T47D (cell line): ENCODE measurements at regions not wholly inside any gene's neighbourhood (a gene's known extent, or its start where the extent isn't known, plus 50 kb on each side); places are given as distances from the start of the nearest gene placed in this dataset.
"Not testable (repeated sequence)": the region's sequence is repeated elsewhere in the genome, so short reads cannot be mapped to it uniquely, and the experiment has no call there.

Experiments
- DNase-seq, 2 experiments: peaks; one replicate each; pipeline versions ENCODE4 v3.0.0 to v3.0.0-alpha.2; 2011 to 2012; ENCODE audit warnings: low read depth in 1 of 2, low spot score in 1 of 2
- JUND ChIP-seq: IDR thresholded peaks from 2 replicates; pipeline ENCODE4 v1.6.1; 2012; ENCODE audit warnings: low read depth
- in situ Hi-C: cut with HindIII; loops from 2 replicates; pipeline ENCODE4 v1.10.0; 2016; ENCODE audit warnings: low sequenced_read_pairs, low pct_unique_long_range_greater_than_20kb

DNA sequence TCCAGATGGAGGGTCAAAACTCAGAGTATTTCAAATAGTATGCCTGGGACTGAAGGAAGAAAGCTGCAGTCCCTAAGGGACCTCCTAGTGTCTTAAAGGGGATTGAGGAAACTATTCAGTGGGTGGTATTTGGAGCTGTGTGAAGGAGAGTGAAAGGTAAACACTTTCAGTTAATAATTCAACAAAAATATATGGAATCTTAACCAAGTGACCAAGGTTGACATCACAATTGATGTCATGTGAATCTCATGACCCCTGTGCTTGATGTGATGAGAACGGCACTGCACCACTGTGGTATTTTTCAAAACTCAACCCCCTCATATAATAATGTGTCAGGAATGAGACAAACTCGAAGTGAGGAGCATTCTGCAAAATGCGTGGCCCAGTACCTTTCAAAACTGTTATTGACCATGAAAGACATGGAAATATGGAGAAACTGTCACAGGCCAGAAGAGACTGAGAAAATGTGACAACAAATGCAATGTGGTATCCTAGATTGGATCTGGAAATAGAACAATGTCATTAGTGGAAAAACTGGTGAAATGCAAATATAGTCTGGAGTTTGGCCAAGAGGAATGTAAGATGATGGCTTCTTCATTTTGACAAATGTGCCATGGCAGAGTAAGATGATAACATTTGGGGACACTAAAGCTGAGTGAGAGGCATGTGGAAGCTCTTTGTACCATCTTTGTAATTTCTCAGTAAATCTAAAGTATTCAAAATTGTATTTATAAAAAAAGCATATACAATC is 553.9 kb downstream of the RFC3 start:
- DNase-seq: no peak
- in situ Hi-C loops: no loop called here
- no peak for TF ChIP-seq JUND

DNA sequence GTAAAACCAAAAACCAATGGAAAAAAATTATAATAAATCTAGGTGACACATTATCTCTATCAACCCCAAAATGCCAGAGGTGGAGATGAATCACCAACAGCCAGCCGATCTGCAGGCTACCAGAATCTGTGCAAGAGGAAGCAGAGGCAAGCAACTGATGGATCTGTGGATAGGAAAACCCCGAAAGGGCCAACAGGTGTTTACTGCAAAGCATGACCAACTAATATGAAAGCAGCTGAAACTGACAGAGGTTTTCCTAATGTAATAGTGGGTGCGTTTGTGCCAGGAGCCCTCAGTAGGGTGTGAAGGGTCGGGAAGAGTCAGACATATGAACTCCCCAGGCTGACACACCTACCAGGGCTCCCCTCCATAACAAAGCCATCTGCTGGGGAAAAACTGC is 554.6 kb downstream of the RFC3 start:
- DNase-seq: no peak
- in situ Hi-C loops: no loop called here
- TF ChIP-seq JUND: no peak

DNA sequence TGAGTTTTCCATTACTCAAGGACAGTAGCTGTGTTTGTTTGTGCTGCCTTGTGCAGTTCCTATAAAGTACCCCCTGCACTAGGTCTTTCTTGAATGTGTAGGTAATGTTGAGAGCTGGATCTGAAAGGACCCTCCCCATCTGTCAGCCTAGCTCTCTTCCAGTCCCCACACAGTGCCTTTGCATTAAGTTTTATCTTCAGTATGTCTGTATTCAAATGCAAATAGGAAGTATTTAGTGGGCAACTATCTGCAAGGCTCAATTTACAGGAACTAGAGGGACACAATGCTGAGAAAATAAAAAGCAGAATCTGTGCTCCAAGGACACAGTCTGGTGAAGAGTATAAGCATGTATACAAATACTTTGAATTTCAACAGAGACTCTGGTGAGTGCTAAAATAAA is 558.5 kb downstream of the RFC3 start:
- no peak for DNase-seq
- TF ChIP-seq JUND: no peak
- in situ Hi-C loops: no loop called here

GRCh38 chr13:34381228-34381627 is 560.8 kb upstream of the NBEA start:
- no peak for TF ChIP-seq JUND
- in situ Hi-C loops: no loop called here
- no peak for DNase-seq

DNA sequence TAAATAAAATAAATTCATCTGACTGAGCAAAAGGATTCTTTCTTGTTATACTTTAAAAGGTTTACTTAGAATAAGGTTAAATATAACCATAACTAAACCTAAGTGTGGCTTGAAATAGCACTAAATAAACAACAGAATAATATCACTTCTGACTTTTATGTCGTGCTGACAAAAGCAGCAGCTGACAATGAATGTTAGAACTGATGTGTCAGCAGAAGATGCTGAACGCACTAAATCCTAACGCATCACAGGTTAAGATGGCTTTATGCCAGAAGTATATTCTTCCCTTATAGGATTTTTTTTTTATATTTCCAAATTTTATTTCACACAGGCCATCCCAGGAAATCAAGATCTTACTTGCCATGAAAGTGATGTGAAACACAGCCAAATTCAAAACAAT is 558.3 kb upstream of the NBEA start:
- DNase-seq: no peak
- in situ Hi-C loops: no loop called here
- no peak for TF ChIP-seq JUND

DNA sequence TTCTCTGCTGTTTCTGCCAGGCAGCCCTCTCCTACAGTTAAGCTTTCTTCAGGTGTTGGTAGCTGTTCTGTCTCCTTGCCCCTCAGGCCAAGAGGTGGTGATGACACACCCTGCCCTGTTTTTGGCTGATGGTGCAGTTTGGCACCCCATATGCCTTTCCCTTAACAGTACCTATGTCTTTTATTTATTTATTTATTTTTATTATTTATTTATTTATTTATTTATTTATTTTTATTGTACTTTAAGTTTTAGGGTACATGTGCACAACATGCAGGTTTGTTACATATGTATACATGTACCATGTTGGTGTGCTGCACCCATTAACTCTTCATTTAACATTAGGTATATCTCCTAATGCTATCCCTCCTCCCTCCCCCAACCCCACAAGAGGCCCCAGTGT is 555.8 kb upstream of the NBEA start:
- DNase-seq, in situ Hi-C loops: not testable (repeated sequence)

GRCh38 chr13:34391076-34391475 is 551.0 kb upstream of the NBEA start:
- in situ Hi-C loops: no loop called here
- no peak for DNase-seq
- TF ChIP-seq JUND: no peak

- no peak for DNase-seq
- in situ Hi-C loops: no loop called here
- TF ChIP-seq JUND: no peak
Measured at GRCh38 chr13:34401696-34402095, 540.4 kb upstream of the NBEA start.

DNA sequence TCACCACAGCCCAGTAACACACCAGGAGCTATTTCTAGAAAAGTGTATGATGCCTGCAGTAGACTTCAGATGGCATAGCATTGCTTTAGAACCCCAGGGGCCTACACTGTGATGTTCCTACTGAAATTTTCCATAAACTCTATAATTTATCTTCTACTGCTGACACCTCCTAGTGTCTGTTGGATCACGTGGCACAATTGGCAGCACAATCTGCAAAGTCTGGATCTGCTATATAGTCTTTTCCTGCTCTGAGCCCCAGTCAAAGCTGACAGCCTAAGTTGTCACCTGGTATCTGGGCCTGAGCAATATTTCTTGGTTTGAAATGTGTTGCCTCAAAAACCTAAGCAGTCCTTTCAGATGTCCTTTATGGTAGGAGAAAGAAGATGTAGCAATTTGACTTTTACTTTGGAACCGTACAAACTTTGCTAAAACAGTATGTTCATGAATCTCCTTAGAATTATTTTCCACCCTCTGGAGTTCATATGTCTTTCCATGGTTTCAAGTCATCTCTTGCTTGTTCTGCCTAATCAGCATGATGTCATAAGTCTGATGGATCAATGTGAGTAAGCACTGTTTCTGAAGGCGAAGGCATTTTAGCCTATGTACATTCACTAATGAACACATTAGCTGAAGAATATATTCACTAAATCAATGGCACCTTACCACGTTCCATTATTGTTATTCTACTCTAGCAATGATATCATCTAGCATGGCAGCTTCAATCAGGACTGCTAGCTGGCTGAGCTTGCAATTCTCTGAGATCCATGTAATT is 536.5 kb upstream of the NBEA start:
- TF ChIP-seq JUND: no peak
- in situ Hi-C loops: no loop called here
- DNase-seq: no peak

- in situ Hi-C loops: no loop called here
- no peak for DNase-seq
- no peak for TF ChIP-seq JUND
Measured at GRCh38 chr13:34408640-34409039, 533.4 kb upstream of the NBEA start.

- DNase-seq: no peak
- TF ChIP-seq JUND: no peak
- in situ Hi-C loops: no loop called here
Measured at GRCh38 chr13:34409496-34410182, 532.4 kb upstream of the NBEA start.

- DNase-seq: no peak
- in situ Hi-C loops: no loop called here
- no peak for TF ChIP-seq JUND
Measured at GRCh38 chr13:34410678-34411077, 531.4 kb upstream of the NBEA start.

DNA sequence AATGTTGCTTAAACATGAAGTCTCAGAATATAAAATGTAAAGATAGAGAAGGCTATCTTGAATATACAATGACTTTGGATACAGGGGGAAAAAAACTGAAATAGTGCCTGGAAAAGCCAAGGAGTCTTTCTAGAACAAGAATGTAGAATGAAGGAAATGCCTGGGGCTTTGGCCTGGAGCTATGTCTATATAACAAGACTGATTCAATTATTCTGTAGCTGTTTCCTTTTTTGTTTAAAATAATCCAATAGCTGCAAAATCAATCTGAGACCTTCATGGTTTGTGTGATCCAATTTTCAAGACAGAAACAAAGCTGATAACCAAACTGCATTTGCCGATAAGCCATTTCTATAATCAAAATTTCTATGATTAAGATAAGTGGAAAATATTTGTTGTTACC is 530.9 kb upstream of the NBEA start:
- in situ Hi-C loops: no loop called here

More for the DNA sequence above, 530.9 kb upstream of the NBEA start:
- TF ChIP-seq JUND: no peak
- DNase-seq: no peak
